ENCODE measurements at regions not wholly inside any gene's neighbourhood (a gene's known extent, or its start where the extent isn't known, plus 50 kb on each side); places are given as distances from the start of the nearest gene placed in this dataset.

- Histone ChIP-seq H3K14ac (replicated peaks; ENCODE audit: low read depth, low read length) (no peak overlapping the region), H3K9me1 (ENCODE audit: insufficient read depth, low read length) (no peaks in the 10 kb centered on the region), H3K9me3 (ENCODE audit: control insufficient read depth, insufficient read depth, low read length) (peaks cover 15% of the 10 kb centered on the region; the same call in 1 of the 2 replicates), H3K9ac (ENCODE audit: low read depth, low read length) (no peak overlapping the region), H2AK9ac (replicated peaks; ENCODE audit: low read depth, low read length, poor library complexity) (no peak overlapping the region), H3K27ac (ENCODE audit: insufficient read depth, low read length) (no peak overlapping the region), H3K36me3 (ENCODE audit: control insufficient read depth, insufficient read depth, low read length) (no peaks in the 10 kb centered on the region), H3K27me3 (ENCODE audit: control insufficient read depth, insufficient read depth, low read length) (no peaks in the 10 kb centered on the region), H3K4me3 (ENCODE audit: insufficient read depth, low read depth, low read length) (no peak overlapping the region), H2BK120ac (ENCODE audit: low read depth, low read length) (no peak overlapping the region), H4K20me1 (ENCODE audit: insufficient read depth, low read length) (no peaks in the 10 kb centered on the region), H2BK5ac (ENCODE audit: low read depth, low read length, poor library complexity, severe bottlenecking) (no peak overlapping the region), H3K4me1 (ENCODE audit: control insufficient read depth, insufficient read depth, low read length) (no peaks in the 10 kb centered on the region), H3K56ac (ENCODE audit: extremely low read depth, insufficient read depth, low read length) (no peak overlapping the region), H4K8ac (ENCODE audit: low read depth in 2 of 2, low read length in 2 of 2) (no peak overlapping the region), H2BK15ac (ENCODE audit: low read depth, low read length) (no peak overlapping the region), H3K23ac (ENCODE audit: low read depth, low read length) (no peak overlapping the region), H2AK5ac (ENCODE audit: low read depth, low read length) (no peak overlapping the region), H3K18ac (ENCODE audit: low read depth, low read length) (no peak overlapping the region), H3K4me2 (ENCODE audit: low read depth, low read length) (no peak overlapping the region), H2BK20ac (ENCODE audit: low read depth, low read length) (no peak overlapping the region), H4K5ac (ENCODE audit: low read depth, low read length) (no peak overlapping the region), H3K4ac (ENCODE audit: low read depth, low read length) (no peak overlapping the region), H3K79me1 (ENCODE audit: low read depth in 1 of 2, low read length in 2 of 2) (no peaks in the 10 kb centered on the region), H2AFZ (replicated peaks; ENCODE audit: low read length, poor library complexity) (no peak overlapping the region), H4K91ac (ENCODE audit: insufficient read depth, low read depth, low read length) (no peak overlapping the region)
- intact Hi-C loops (cut with micrococcal nuclease): no loop called here
- TF ChIP-seq FOS (IDR thresholded peaks at IDR 0.05; ENCODE audit: low read depth, low read length): no peak
- BruUV-seq (replicated peaks): no TSS peak
- no peak for DNase-seq
- dilution Hi-C loops (cut with HindIII; ENCODE audit: low sequenced_read_pairs, unreplicated experiment): no loop called here
- ChIA-PET POLR2A (ENCODE audit: unreplicated experiment) (no interaction called here), CTCF (interaction anchor here (0.6 kb wide), 1 partner anchor 556 kb away, joined by 5 read pairs; no protein-coding TSS in a partner anchor)
- ATAC-seq (ENCODE audit: low read depth): no peak
- WGBS, 2 experiments (ENCODE audit: extremely low coverage in 2 of 2, insufficient read length in 1 of 2): no CpG with 5 or more reads among the region's 10 CpGs
- in situ Hi-C loops (cut with MboI; ENCODE audit: low sequenced_read_pairs): no loop called here
Measured at GRCh38 chr7:69342154-69342884, 256.0 kb upstream of the AUTS2 start.

Measured in IMR-90 (cell line).